Mucosa of rectum (tissue), 2 donors: ENCODE measurements at regions not wholly inside any gene's neighbourhood (a gene's known extent, or its start where the extent isn't known, plus 50 kb on each side); places are given as distances from the start of the nearest gene placed in this dataset.

ENCODE experiments used
- H3K27ac ChIP-seq, 2 donors: one replicate each; pipeline ENCODE4 v1.7.0; 2013; ENCODE audit warnings: inconsistent platforms in 2 of 2, low read depth in 2 of 2, low read length in 2 of 2
- H3K27me3 ChIP-seq, 2 donors: one replicate each; pipeline ENCODE4 v1.7.0; 2013; ENCODE audit warnings: low read length in 2 of 2; ENCODE audit not compliant: control insufficient read depth in 2 of 2, insufficient read depth in 2 of 2
- H3K36me3 ChIP-seq, 2 donors: one replicate each; pipeline ENCODE4 v1.7.0; 2013; ENCODE audit warnings: low read length in 2 of 2; ENCODE audit not compliant: control insufficient read depth in 2 of 2, insufficient read depth in 2 of 2
- H3K4me1 ChIP-seq, 2 donors: one replicate each; pipeline ENCODE4 v1.7.0; 2013; ENCODE audit warnings: low read length in 2 of 2, mild to moderate bottlenecking in 1 of 2; ENCODE audit not compliant: control insufficient read depth in 2 of 2, insufficient read depth in 2 of 2
- H3K4me3 ChIP-seq, 2 donors: one replicate each; pipeline ENCODE4 v1.7.0; 2013; ENCODE audit warnings: low read length in 2 of 2
- H3K9ac ChIP-seq, 2 donors: one replicate each; pipeline ENCODE4 v1.7.0; 2013; ENCODE audit warnings: low read length in 2 of 2, low read depth in 1 of 2, mild to moderate bottlenecking in 1 of 2
- H3K9me3 ChIP-seq, 2 donors: one replicate each; pipeline ENCODE4 v1.7.0; 2013; ENCODE audit warnings: low read length in 2 of 2; ENCODE audit not compliant: control insufficient read depth in 2 of 2
- donor health status: healthy.
- donor health status: Normal muscosa, but diverticular disease.

DNA sequence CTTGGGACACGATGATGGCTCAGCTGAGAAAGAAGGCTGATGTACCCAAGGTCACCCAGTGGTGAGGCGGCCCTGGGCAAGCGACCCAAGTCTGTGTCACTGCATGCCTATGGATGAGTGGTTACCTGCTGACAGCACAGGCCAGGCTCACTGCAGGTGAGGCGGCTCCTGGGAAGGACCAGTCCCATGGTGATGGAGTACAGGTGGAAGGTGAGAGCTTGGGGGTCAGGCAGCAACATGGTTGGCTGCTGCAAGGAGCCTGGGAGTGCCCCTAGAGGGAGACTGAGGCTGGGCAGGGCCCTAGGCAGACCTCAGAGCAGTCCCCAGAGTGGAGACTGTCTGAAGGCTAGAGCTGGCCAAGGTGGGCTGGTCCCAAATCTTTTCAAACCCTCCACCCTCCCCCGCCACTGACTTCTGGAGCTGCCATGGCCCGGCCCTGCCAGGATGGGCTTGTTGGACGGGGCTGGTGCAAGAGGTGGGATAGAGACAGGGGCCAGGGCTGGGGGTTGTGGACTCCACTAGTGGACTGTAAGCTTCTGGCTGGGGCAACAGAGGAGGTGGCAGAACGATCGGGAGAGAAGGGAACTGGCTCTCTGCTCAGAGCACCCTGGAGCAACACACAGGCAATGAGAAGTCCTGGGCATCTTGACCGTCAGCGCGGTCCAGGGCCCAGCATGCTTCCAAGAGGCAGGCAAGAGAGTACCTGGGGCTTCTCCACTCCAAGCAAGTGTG is 72.5 kb upstream of the SLC6A11 start:
- Histone ChIP-seq H3K27me3 (peaks cover 11 to 12% of the 10 kb centered on the region in 2 donors), H3K9ac (no peak overlapping the region), H3K4me3 (no peak overlapping the region)

GRCh38 chr3:10744098-10744465 is 71.9 kb upstream of the SLC6A11 start:
- Histone ChIP-seq H3K27ac (no peak overlapping the region), H3K9ac (no peak overlapping the region), H3K9me3 (no peaks in the 10 kb centered on the region), H3K4me3 (no peak overlapping the region), H3K36me3 (no peaks in the 10 kb centered on the region), H3K4me1 (no peaks in the 10 kb centered on the region), H3K27me3 (peaks cover 7 to 11% of the 10 kb centered on the region in 2 donors)

More for the DNA sequence above, 72.5 kb upstream of the SLC6A11 start:
- no peaks in the 10 kb centered on the region for H3K9me3 ChIP-seq
- H3K4me1 ChIP-seq, result peaks cover 0 to 3% of the 10 kb centered on the region in 2 donors
- H3K36me3 ChIP-seq, result no peaks in the 10 kb centered on the region
- no peak overlapping the region for H3K27ac ChIP-seq

DNA sequence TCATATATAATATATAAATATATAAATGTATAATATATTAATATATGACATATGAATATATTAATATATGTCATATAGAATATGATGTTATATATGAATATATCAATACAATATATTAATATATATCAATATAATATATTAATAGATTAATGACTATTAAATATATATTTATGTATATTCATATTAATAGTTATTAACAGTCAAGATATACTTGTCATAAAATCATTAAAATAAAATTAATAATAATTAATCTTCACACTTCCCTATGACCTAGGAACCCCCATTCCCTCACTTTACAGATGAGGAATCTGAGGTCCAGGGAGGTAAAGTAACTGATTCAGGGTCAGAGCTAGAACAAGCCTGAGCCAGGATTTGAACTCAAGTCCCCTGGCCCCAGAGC is 70.6 kb upstream of the SLC6A11 start:
- H3K9ac ChIP-seq, result no peak overlapping the region
- peaks cover 0 to 3% of the 10 kb centered on the region in 2 donors for H3K27me3 ChIP-seq
- no peaks in the 10 kb centered on the region for H3K36me3 ChIP-seq

DNA sequence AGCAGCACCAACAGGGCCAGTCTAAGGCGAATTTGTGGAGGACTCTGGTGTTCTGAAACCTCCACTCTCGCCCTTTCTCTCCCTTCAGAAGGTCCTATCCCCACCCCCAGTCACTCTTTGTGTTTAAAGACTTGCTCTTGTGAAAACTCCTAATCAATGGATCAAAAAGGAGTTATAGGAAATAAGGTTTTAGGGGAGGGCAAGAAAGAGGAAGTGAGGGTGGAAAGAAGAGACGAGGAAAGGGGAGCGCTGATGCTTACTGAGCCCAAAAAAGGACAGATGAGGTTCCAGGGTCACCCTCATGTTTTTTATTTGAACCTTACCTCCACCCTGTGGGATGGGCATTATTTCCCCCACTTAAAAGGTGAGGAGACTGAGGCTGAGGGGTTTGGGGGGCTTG is 70.0 kb upstream of the SLC6A11 start:
- no peaks in the 10 kb centered on the region for H3K9me3 ChIP-seq
- peaks cover 0 to 3% of the 10 kb centered on the region in 2 donors for H3K27me3 ChIP-seq
- H3K4me1 ChIP-seq, result no peaks in the 10 kb centered on the region
- no peak overlapping the region for H3K9ac ChIP-seq
- H3K4me3 ChIP-seq, result no peak overlapping the region
- no peak overlapping the region for H3K27ac ChIP-seq
- no peaks in the 10 kb centered on the region for H3K36me3 ChIP-seq

More for the DNA sequence above, 70.6 kb upstream of the SLC6A11 start:
- Histone ChIP-seq H3K27ac (no peak overlapping the region), H3K9me3 (no peaks in the 10 kb centered on the region), H3K4me3 (no peak overlapping the region), H3K4me1 (no peaks in the 10 kb centered on the region)

- Histone ChIP-seq H3K27me3 (peaks cover 0 to 3% of the 10 kb centered on the region in 2 donors), H3K27ac (no peak overlapping the region), H3K9ac (no peak overlapping the region), H3K36me3 (no peaks in the 10 kb centered on the region), H3K4me3 (no peak overlapping the region), H3K4me1 (no peaks in the 10 kb centered on the region), H3K9me3 (no peaks in the 10 kb centered on the region)
Observed at GRCh38 chr3:10746684-10747083, 69.3 kb upstream of the SLC6A11 start.

DNA sequence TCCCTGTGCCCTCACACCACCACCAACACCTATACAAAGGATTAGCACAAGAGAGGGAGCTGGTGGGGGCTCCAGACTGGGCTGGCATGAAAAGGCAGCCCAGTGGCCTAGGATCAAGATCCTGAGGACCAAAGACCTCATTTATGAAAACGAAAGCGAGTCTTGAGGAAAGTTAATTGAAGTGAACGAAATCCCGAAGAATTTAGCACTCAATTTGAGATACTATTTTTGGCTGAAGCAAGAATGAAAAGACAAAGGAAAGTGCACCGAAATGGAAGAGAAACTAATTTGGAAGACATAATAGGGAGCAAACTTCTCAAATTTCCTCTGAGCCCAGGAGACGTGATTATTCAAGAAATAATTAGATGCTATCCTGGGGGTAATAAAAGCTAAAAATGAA is 68.7 kb upstream of the SLC6A11 start:
- Histone ChIP-seq H3K4me1 (no peaks in the 10 kb centered on the region), H3K27me3 (peaks cover 0 to 3% of the 10 kb centered on the region in 2 donors), H3K9ac (no peak overlapping the region), H3K36me3 (no peaks in the 10 kb centered on the region), H3K9me3 (no peaks in the 10 kb centered on the region), H3K4me3 (no peak overlapping the region), H3K27ac (no peak overlapping the region)

DNA sequence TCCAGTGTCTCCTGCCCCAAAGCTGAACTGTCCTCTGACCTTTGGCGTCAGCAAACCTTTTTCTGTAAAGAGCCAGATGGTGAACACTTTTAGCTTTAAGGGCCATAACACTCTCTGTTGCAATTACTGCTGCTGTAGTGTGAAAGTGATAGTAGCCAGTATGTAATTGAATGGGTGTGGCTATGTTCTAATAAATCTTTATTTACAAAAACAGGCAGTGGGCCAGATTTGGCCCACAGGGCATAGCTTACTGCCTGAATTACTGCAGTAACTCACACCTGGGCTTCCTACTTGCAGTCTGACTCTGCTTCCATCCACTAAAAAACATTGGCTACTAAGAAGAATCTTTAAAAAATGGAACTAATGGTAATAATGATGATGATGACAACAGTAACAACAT is 68.0 kb upstream of the SLC6A11 start:
- Histone ChIP-seq H3K4me1 (no peaks in the 10 kb centered on the region), H3K4me3 (no peak overlapping the region), H3K9ac (no peak overlapping the region), H3K36me3 (no peaks in the 10 kb centered on the region), H3K9me3 (no peaks in the 10 kb centered on the region), H3K27ac (no peak overlapping the region), H3K27me3 (peaks cover 0 to 3% of the 10 kb centered on the region in 2 donors)

DNA sequence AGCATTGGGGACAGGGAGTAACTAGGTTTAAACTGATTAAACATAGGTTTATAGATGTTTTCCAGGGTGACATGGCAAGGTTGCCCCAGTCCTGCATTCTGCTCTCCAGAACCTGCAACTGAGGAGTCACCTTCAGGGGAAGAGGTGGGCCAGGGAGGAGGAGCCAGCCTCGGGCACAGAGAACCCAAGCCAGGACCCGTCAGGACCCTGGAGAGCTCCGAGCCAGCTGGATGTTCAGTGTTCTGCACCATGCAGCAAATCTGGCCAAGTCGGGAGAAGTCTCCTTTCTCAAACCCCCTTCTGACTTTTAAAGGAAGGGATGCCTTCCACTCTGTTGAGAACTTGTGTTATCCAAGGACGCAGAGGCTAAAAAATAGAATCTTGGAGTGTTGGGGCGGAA is 62.1 kb upstream of the SLC6A11 start:
- no peaks in the 10 kb centered on the region for H3K36me3 ChIP-seq
- H3K9me3 ChIP-seq, result no peaks in the 10 kb centered on the region
- no peak overlapping the region for H3K9ac ChIP-seq
- H3K27me3 ChIP-seq, result peaks cover 0 to 4% of the 10 kb centered on the region in 2 donors
- no peaks in the 10 kb centered on the region for H3K4me1 ChIP-seq
- H3K4me3 ChIP-seq, result no peak overlapping the region
- no peak overlapping the region for H3K27ac ChIP-seq

DNA sequence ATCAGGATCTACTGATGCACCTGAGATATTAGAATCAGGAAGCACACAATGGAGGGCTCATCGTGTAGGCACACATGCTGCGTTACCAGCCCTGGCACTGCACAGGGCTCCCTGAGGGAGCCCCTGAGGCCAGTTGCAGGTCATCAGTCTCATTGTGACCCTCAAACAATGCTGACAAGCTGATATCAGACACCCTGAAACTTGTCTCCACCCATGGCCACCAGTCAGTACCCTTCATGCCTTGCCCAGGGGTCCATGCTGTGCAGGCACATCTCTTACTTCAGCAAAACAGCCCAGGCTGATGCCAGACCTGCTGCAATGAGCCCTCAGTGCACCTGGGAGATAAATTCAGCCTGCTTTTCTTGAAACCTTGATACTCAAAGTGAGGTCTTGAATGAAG is 59.5 kb upstream of the SLC6A11 start:
- Histone ChIP-seq H3K27me3 (peaks cover 0 to 6% of the 10 kb centered on the region in 2 donors), H3K4me1 (no peaks in the 10 kb centered on the region)

DNA sequence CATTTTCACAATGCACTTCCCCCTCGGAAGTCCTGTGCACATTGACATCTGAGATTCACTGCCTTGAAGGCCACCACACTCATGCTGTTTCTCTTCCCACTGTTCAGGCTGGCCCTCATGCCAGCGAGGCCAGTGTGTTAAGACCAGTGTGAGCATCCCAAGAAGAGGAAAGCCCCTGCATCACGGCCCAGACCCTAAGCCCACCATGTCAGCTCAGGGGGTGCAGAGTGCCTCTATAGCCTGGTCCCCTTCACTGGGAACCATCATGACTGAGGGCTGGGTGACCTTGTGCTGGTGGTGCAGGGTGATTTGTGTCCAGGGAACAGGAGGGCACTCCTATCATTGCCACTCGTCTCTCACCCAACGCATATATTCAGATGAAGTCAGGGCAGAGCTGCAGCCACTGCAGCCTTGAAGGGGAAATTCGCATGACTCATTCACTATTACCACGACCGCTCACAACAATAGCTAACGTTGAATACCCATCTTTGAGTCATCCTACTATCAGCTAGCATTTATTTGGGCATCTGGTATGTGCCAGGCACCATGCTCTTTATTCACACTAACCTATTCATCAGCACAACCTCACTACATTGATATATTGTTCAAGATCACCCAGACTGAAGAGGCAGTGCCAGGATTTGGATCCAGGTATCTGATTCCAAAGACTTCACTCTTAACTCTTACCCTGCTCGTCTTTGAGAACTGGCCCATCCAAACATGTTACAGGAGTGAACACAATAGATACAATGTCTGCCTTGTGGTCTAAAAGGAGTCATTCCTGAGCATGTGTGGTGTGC is 58.8 kb upstream of the SLC6A11 start:
- Histone ChIP-seq H3K27me3 (peaks cover 0 to 6% of the 10 kb centered on the region in 2 donors), H3K27ac (no peak overlapping the region), H3K9ac (no peak overlapping the region), H3K4me3 (no peak overlapping the region), H3K9me3 (no peaks in the 10 kb centered on the region), H3K4me1 (no peaks in the 10 kb centered on the region), H3K36me3 (no peaks in the 10 kb centered on the region)

More for the DNA sequence above, 59.5 kb upstream of the SLC6A11 start:
- Histone ChIP-seq H3K27ac (no peak overlapping the region), H3K9ac (no peak overlapping the region), H3K36me3 (no peaks in the 10 kb centered on the region), H3K4me3 (no peak overlapping the region), H3K9me3 (no peaks in the 10 kb centered on the region)
